SK-N-SH treated with all-trans-retinoic acid at 6 μM for 48 hours (cell line): ENCODE measurements at regions not wholly inside any gene's neighbourhood (a gene's known extent, or its start where the extent isn't known, plus 50 kb on each side); places are given as distances from the start of the nearest gene placed in this dataset.

Experiments used
- ATAC-seq: fragments of 200-7000 bp; cut with Tn5 transposase; 3 replicates; pipeline ENCODE4 v1.9.1; 2020; ENCODE audit warnings: mild to moderate bottlenecking, moderate library complexity
- BACH2 ChIP-seq: fragments of 250-450 bp; sonication (Bioruptor Pico); IDR thresholded peaks from 2 replicates; pipeline ENCODE4 v1.9.0; 2021; ENCODE audit warnings: mild to moderate bottlenecking, borderline replicate concordance
- CSDC2 ChIP-seq: fragments of 250-450 bp; sonication (Bioruptor Pico); IDR thresholded peaks from 2 replicates; pipeline ENCODE4 v1.5.0; 2020; ENCODE audit warnings: mild to moderate bottlenecking, moderate library complexity
- CSRNP3 ChIP-seq: fragments of 250-450 bp; sonication (Bioruptor Pico); IDR thresholded peaks from 2 replicates; pipeline ENCODE4 v1.5.1; 2021; ENCODE audit warnings: mild to moderate bottlenecking, moderate library complexity
- ESRRG ChIP-seq: fragments of 250-450 bp; sonication (Bioruptor Pico); IDR thresholded peaks from 2 replicates; pipeline ENCODE4 v1.6.1; 2021; ENCODE audit warnings: mild to moderate bottlenecking
- ISL1 ChIP-seq: fragments of 250-450 bp; sonication (Bioruptor Pico); IDR thresholded peaks from 2 replicates; pipeline ENCODE4 v2.1.2; 2022; ENCODE audit warnings: mild to moderate bottlenecking, moderate library complexity
- OSR1 ChIP-seq: fragments of 250-450 bp; sonication (Bioruptor Pico); IDR thresholded peaks from 2 replicates; pipeline ENCODE4 v1.8.0; 2022; ENCODE audit warnings: moderate library complexity, mild to moderate bottlenecking, inconsistent platforms
- PATZ1 ChIP-seq: fragments of 250-450 bp; sonication (Bioruptor Pico); IDR thresholded peaks from 2 replicates; pipeline ENCODE4 v1.8.0; 2020; ENCODE audit warnings: mild to moderate bottlenecking, moderate library complexity, borderline replicate concordance
- SNAI2 ChIP-seq: fragments of 250-450 bp; sonication (Bioruptor Pico); IDR thresholded peaks from 2 replicates; pipeline ENCODE4 v1.5.0; 2020; ENCODE audit warnings: mild to moderate bottlenecking, moderate library complexity
- TCF4 ChIP-seq: fragments of 250-450 bp; sonication (Bioruptor Pico); IDR thresholded peaks from 2 replicates; pipeline ENCODE4 v1.8.0; 2021; ENCODE audit warnings: mild to moderate bottlenecking, moderate library complexity, borderline replicate concordance
- TOX ChIP-seq: fragments of 250-450 bp; sonication (Bioruptor Pico); IDR thresholded peaks from 2 replicates; pipeline ENCODE4 v1.8.0; 2021; ENCODE audit warnings: mild to moderate bottlenecking, moderate library complexity, borderline replicate concordance
- ZC3H10 ChIP-seq: fragments of 250-450 bp; sonication (Bioruptor Pico); IDR thresholded peaks from 2 replicates; pipeline ENCODE4 v1.5.1; 2021; ENCODE audit warnings: mild to moderate bottlenecking, moderate library complexity
- ZFP3 ChIP-seq: fragments of 250-450 bp; sonication (Bioruptor Pico); IDR thresholded peaks from 2 replicates; pipeline ENCODE4 v1.5.0; 2020; ENCODE audit warnings: mild to moderate bottlenecking, moderate library complexity
- ZFP30 ChIP-seq: fragments of 450-650 bp; formaldehyde crosslinking; IDR thresholded peaks from 2 replicates; pipeline ENCODE4 v1.5.0; 2022; ENCODE audit warnings: mild to moderate bottlenecking, moderate library complexity
- ZNF565 ChIP-seq: fragments of 450-650 bp; formaldehyde crosslinking; conservative IDR thresholded peaks from 2 replicates; pipeline ENCODE4 v1.5.0; 2020; ENCODE audit warnings: low read depth, mild to moderate bottlenecking, moderate library complexity
- ZNF70 ChIP-seq: fragments of 450-650 bp; formaldehyde crosslinking; IDR thresholded peaks from 2 replicates; pipeline ENCODE4 v1.5.0; 2020; ENCODE audit warnings: mild to moderate bottlenecking, moderate library complexity
- ZNF8 ChIP-seq: fragments of 450-650 bp; formaldehyde crosslinking; IDR thresholded peaks from 2 replicates; pipeline ENCODE4 v1.5.0; 2020; ENCODE audit warnings: mild to moderate bottlenecking, moderate library complexity
- TF ChIP-seq, protein P1 (sequence below): fragments of 250-450 bp; sonication (Bioruptor Pico); IDR thresholded peaks from 2 replicates; pipeline ENCODE4 v1.5.0; 2020; ENCODE audit warnings: mild to moderate bottlenecking, moderate library complexity
- TF ChIP-seq, protein P2 (sequence below): fragments of 250-450 bp; sonication (Bioruptor Pico); IDR thresholded peaks from 2 replicates; pipeline ENCODE4 v1.8.0; 2021; ENCODE audit warnings: low read depth, mild to moderate bottlenecking, moderate library complexity, borderline replicate concordance
- TF ChIP-seq, protein P3 (sequence below): fragments of 250-450 bp; sonication (Bioruptor Pico); IDR thresholded peaks from 2 replicates; pipeline ENCODE4 v1.5.1; 2020; ENCODE audit warnings: low read depth, mild to moderate bottlenecking, moderate library complexity

DNA sequence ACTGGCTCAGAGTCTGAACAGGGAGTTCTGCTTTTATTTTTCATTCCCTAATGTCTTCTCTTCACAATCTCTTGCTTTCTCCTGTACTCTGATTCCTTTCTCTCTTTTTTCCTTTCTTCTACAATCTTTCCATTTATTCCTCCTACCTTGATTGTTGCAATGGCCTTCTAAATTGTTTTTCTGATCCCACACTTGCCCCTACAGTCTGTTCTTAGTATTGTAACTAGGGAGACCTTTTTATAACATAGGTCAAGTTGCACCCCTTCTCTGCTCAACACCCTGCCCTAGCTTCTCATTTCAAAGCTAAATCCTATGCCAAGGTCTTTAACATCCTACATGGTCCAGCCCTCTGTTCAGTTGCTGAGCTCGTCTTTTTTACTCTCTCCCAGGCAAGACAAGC lies 277.9 kb downstream of the GBA3 start:
- TF ChIP-seq, protein P1, sequence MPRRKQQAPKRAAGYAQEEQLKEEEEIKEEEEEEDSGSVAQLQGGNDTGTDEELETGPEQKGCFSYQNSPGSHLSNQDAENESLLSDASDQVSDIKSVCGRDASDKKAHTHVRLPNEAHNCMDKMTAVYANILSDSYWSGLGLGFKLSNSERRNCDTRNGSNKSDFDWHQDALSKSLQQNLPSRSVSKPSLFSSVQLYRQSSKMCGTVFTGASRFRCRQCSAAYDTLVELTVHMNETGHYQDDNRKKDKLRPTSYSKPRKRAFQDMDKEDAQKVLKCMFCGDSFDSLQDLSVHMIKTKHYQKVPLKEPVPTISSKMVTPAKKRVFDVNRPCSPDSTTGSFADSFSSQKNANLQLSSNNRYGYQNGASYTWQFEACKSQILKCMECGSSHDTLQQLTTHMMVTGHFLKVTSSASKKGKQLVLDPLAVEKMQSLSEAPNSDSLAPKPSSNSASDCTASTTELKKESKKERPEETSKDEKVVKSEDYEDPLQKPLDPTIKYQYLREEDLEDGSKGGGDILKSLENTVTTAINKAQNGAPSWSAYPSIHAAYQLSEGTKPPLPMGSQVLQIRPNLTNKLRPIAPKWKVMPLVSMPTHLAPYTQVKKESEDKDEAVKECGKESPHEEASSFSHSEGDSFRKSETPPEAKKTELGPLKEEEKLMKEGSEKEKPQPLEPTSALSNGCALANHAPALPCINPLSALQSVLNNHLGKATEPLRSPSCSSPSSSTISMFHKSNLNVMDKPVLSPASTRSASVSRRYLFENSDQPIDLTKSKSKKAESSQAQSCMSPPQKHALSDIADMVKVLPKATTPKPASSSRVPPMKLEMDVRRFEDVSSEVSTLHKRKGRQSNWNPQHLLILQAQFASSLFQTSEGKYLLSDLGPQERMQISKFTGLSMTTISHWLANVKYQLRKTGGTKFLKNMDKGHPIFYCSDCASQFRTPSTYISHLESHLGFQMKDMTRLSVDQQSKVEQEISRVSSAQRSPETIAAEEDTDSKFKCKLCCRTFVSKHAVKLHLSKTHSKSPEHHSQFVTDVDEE (CRISPR knock-in tag), result no peak
- TF ChIP-seq ZFP3 (CRISPR knock-in tag) (no peak), PATZ1 (CRISPR knock-in tag) (no peak), ZNF8 (CRISPR knock-in tag) (no peak), BACH2 (no peak), TCF4 (no peak), ZNF565 (CRISPR knock-in tag) (no peak), ZNF70 (no peak), ISL1 (CRISPR knock-in tag) (no peak), SNAI2 (no peak), ZC3H10 (CRISPR knock-in tag) (no peak), ESRRG (CRISPR knock-in tag) (no peak)
- TF ChIP-seq, protein P2, sequence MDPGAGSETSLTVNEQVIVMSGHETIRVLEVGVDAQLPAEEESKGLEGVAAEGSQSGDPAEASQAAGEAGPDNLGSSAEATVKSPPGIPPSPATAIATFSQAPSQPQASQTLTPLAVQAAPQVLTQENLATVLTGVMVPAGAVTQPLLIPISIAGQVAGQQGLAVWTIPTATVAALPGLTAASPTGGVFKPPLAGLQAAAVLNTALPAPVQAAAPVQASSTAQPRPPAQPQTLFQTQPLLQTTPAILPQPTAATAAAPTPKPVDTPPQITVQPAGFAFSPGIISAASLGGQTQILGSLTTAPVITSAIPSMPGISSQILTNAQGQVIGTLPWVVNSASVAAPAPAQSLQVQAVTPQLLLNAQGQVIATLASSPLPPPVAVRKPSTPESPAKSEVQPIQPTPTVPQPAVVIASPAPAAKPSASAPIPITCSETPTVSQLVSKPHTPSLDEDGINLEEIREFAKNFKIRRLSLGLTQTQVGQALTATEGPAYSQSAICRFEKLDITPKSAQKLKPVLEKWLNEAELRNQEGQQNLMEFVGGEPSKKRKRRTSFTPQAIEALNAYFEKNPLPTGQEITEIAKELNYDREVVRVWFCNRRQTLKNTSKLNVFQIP, result no peak
- TF ChIP-seq, protein P3, sequence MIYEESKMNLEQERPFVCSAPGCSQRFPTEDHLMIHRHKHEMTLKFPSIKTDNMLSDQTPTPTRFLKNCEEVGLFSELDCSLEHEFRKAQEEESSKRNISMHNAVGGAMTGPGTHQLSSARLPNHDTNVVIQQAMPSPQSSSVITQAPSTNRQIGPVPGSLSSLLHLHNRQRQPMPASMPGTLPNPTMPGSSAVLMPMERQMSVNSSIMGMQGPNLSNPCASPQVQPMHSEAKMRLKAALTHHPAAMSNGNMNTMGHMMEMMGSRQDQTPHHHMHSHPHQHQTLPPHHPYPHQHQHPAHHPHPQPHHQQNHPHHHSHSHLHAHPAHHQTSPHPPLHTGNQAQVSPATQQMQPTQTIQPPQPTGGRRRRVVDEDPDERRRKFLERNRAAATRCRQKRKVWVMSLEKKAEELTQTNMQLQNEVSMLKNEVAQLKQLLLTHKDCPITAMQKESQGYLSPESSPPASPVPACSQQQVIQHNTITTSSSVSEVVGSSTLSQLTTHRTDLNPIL (CRISPR knock-in tag), result no peak
- ATAC-seq, result no peak

- ATAC-seq, result no peak
- TF ChIP-seq BACH2 (no peak), CSDC2 (CRISPR knock-in tag) (no peak), TOX (no peak), OSR1 (CRISPR knock-in tag) (no peak), ISL1 (CRISPR knock-in tag) (no peak), ZFP3 (CRISPR knock-in tag) (no peak), CSRNP3 (no peak), TCF4 (no peak), ZNF8 (CRISPR knock-in tag) (no peak)
Observed at GRCh38 chr4:22969287-22969896, 276.7 kb downstream of the GBA3 start.

DNA sequence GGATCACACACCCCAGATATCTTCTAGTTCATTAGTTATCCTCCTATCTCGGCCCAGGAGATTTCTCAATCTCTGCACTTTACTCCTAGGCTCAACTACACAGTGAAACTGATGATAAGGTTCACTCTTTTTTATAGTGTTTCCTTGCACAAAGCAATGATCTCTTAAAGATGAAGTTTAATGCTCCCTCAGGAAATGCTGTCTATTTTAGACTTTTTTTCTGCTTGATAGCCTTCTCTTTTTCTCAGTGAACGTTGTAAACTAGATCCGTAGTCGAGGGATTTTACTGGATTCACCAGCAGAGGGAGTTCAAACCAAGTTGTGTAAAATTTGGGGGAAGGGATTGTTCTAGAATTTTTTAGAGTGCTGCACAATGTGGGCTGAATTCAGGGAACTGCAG lies 269.6 kb downstream of the GBA3 start:
- TF ChIP-seq ZNF70 (no peak), CSRNP3 (no peak), ESRRG (CRISPR knock-in tag) (no peak), SNAI2 (no peak), ZFP30 (no peak), ISL1 (CRISPR knock-in tag) (no peak), ZC3H10 (CRISPR knock-in tag) (no peak), ZNF565 (CRISPR knock-in tag) (no peak)
- TF ChIP-seq, protein P3 (CRISPR knock-in tag), result no peak
- ATAC-seq, result no peak
